B cell (primary cell): ENCODE measurements at regions not wholly inside any gene's neighbourhood (a gene's known extent, or its start where the extent isn't known, plus 50 kb on each side); places are given as distances from the start of the nearest gene placed in this dataset.

ENCODE experiments used
- CTCF ChIP-seq: fragments of 200-600 bp; IDR thresholded peaks from one replicate; pipeline ENCODE4 v1.8.0; 2022; ENCODE audit warnings: antibody characterized with exemption, mild to moderate bottlenecking
- EZH2 ChIP-seq: IDR thresholded peaks from 2 replicates; pipeline ENCODE4 v1.6.1; 2012; ENCODE audit warnings: borderline replicate concordance, low read depth, mild to moderate bottlenecking, moderate library complexity, low read length; ENCODE audit not compliant: insufficient read depth, poor library complexity, severe bottlenecking

- TF ChIP-seq CTCF (peak; percentile 69), EZH2 (no peak)
Observed at GRCh38 chr10:6918305-6918704, 338.2 kb upstream of the PRKCQ start.
